ENCODE measurements at regions not wholly inside any gene's neighbourhood (a gene's known extent, or its start where the extent isn't known, plus 50 kb on each side); places are given as distances from the start of the nearest gene placed in this dataset.

- Histone ChIP-seq H3K9ac (ENCODE audit: insufficient read depth, low read depth, low read length) (no peak overlapping the region), H3K27me3 (ENCODE audit: control insufficient read depth in 1 of 2, insufficient read depth in 2 of 2, low read length in 2 of 2) (no peaks in the 10 kb centered on the region), H2AFZ (ENCODE audit: low read length) (no peak overlapping the region), H3K4me1 (ENCODE audit: insufficient read depth, low read length) (no peaks in the 10 kb centered on the region), H3K27ac (ENCODE audit: extremely low read length, insufficient read depth, low read length) (no peak overlapping the region), H3K79me2 (ENCODE audit: insufficient read depth, low read length) (no peaks in the 10 kb centered on the region), H4K20me1 (ENCODE audit: insufficient read depth, low read length) (no peaks in the 10 kb centered on the region), H3K9me3 (ENCODE audit: low read length) (no peaks in the 10 kb centered on the region), H3K4me2 (ENCODE audit: low read depth, low read length) (no peak overlapping the region), H3K4me3 (replicated peaks in 1 of 3; ENCODE audit: insufficient read depth in 1 of 3, low read depth in 2 of 3, low read length in 3 of 3) (no peak overlapping the region), H3K36me3 (replicated peaks in 1 of 2; ENCODE audit: control insufficient read depth in 1 of 2, insufficient read depth in 2 of 2, low read length in 2 of 2) (no peaks in the 10 kb centered on the region)
- in situ Hi-C loops (cut with HindIII; ENCODE audit: extremely low pct_ligation_motif_present, low pct_unique_long_range_greater_than_20kb): no loop called here
- no TSS peak for BruUV-seq (replicated peaks)
- CTCF ChIA-PET (ENCODE audit: low intra/inter-chr PET ratio, low total read pairs): no interaction called here
- no peak for DNase-seq (ENCODE audit: low spot score)
- no peak for FAIRE-seq
- ATAC-seq: no peak
- TF ChIP-seq NR2F6 (IDR thresholded peaks at IDR 0.05) (no peak), NR2F6 (CRISPR knock-in tag; IDR thresholded peaks at IDR 0.05) (no peak), SYNCRIP (IDR thresholded peaks at IDR 0.05; ENCODE audit: insufficient read depth, low read depth, low read length) (no peak), HMG20A (CRISPR knock-in tag; IDR thresholded peaks at IDR 0.05; ENCODE audit: borderline replicate concordance) (no peak), ZFP41 (CRISPR knock-in tag; IDR thresholded peaks at IDR 0.05; ENCODE audit: borderline replicate concordance) (no peak), ZNF75D (CRISPR knock-in tag; IDR thresholded peaks at IDR 0.05; ENCODE audit: borderline replicate concordance) (no peak), ZNF660 (CRISPR knock-in tag; IDR thresholded peaks at IDR 0.05; ENCODE audit: borderline replicate concordance, low read depth) (no peak), ZNF33B (CRISPR knock-in tag; IDR thresholded peaks at IDR 0.05) (no peak), ZNF784 (CRISPR knock-in tag; IDR thresholded peaks at IDR 0.05; ENCODE audit: borderline replicate concordance) (no peak), MAFF (IDR thresholded peaks at IDR 0.05; ENCODE audit: low read depth, low read length) (peak; percentile 63), SMYD3 (CRISPR knock-in tag; IDR thresholded peaks at IDR 0.05) (no peak), MAFK (conservative IDR thresholded peaks at IDR 0.05 in 1 of 2, IDR thresholded peaks at IDR 0.05 in 1 of 2; ENCODE audit: low read length in 2 of 2) (peak; percentile 47 to 72), NFIB (CRISPR knock-in tag; IDR thresholded peaks at IDR 0.05; ENCODE audit: borderline replicate concordance) (no peak), ZNF772 (CRISPR knock-in tag; IDR thresholded peaks at IDR 0.05) (no peak), MBD4 (IDR thresholded peaks at IDR 0.05; ENCODE audit: borderline replicate concordance, low read length) (no peak), ZNF577 (CRISPR knock-in tag; IDR thresholded peaks at IDR 0.05; ENCODE audit: borderline replicate concordance, low read depth) (no peak), ZNF629 (CRISPR knock-in tag; conservative IDR thresholded peaks at IDR 0.05) (no peak)
- WGBS (ENCODE audit: low lambda C conversion rate): 0% methylated on average over 2 of the region's 2 CpGs
- intact Hi-C loops (cut with micrococcal nuclease; ENCODE audit: unreplicated experiment): no loop called here
- POLR2A ChIA-PET: no interaction called here
Observed at GRCh38 chr7:83212883-83213282, 50.2 kb upstream of the PCLO start.

Data from HepG2 (cell line).